Muscle layer of colon (tissue), 2 donors: ENCODE measurements at regions not wholly inside any gene's neighbourhood (a gene's known extent, or its start where the extent isn't known, plus 50 kb on each side); places are given as distances from the start of the nearest gene placed in this dataset.

ENCODE experiments used
- H3K27ac ChIP-seq: one replicate; pipeline ENCODE4 v1.7.0; 2013; ENCODE audit warnings: low read depth, mild to moderate bottlenecking, low read length, moderate library complexity
- H3K27me3 ChIP-seq, 2 donors: one replicate each; pipeline ENCODE4 v1.7.0; 2013; ENCODE audit warnings: low read length in 2 of 2, mild to moderate bottlenecking in 2 of 2; ENCODE audit not compliant: insufficient read depth in 2 of 2, control insufficient read depth in 1 of 2
- H3K36me3 ChIP-seq: one replicate; pipeline ENCODE4 v1.7.0; 2013; ENCODE audit warnings: mild to moderate bottlenecking, low read length; ENCODE audit not compliant: insufficient read depth
- H3K4me1 ChIP-seq: one replicate; pipeline ENCODE4 v1.7.0; 2013; ENCODE audit warnings: mild to moderate bottlenecking, low read length; ENCODE audit not compliant: insufficient read depth
- H3K4me3 ChIP-seq, 2 donors: one replicate each; pipeline ENCODE4 v1.7.0; 2013; ENCODE audit warnings: low read length in 2 of 2, low read depth in 1 of 2, mild to moderate bottlenecking in 1 of 2, moderate library complexity in 1 of 2
- H3K9ac ChIP-seq: one replicate; pipeline ENCODE4 v1.7.0; 2013; ENCODE audit warnings: low read length
- H3K9me3 ChIP-seq: one replicate; pipeline ENCODE4 v1.7.0; 2013; ENCODE audit warnings: mild to moderate bottlenecking, low read length
- donor health status: abdominal sarcoma.
- donor health status: Adenocarcinoma of cecum.

- no peaks in the 10 kb centered on the region for H3K9me3 ChIP-seq
- no peaks in the 10 kb centered on the region for H3K27me3 ChIP-seq
- no peaks in the 10 kb centered on the region for H3K4me1 ChIP-seq
- no peak overlapping the region for H3K27ac ChIP-seq
- H3K9ac ChIP-seq = no peak overlapping the region
- no peaks in the 10 kb centered on the region for H3K36me3 ChIP-seq
- H3K4me3 ChIP-seq = no peak overlapping the region
Observed at GRCh38 chr2:4049463-4049862, 346.1 kb downstream of the DCDC2C start.

GRCh38 chr2:4053769-4054493 is 350.6 kb downstream of the DCDC2C start:
- Histone ChIP-seq H3K4me3 (no peak overlapping the region), H3K4me1 (no peaks in the 10 kb centered on the region), H3K27ac (no peak overlapping the region), H3K27me3 (no peaks in the 10 kb centered on the region), H3K9ac (no peak overlapping the region), H3K9me3 (no peaks in the 10 kb centered on the region), H3K36me3 (no peaks in the 10 kb centered on the region)

- Histone ChIP-seq H3K4me1 (no peaks in the 10 kb centered on the region), H3K9ac (no peak overlapping the region), H3K27ac (no peak overlapping the region), H3K9me3 (no peaks in the 10 kb centered on the region), H3K36me3 (no peaks in the 10 kb centered on the region), H3K27me3 (no peaks in the 10 kb centered on the region), H3K4me3 (no peak overlapping the region)
Observed at GRCh38 chr2:4066217-4066616, 362.8 kb downstream of the DCDC2C start.

GRCh38 chr2:4073026-4073569 is 369.7 kb downstream of the DCDC2C start:
- H3K27me3 ChIP-seq = no peaks in the 10 kb centered on the region
- no peak overlapping the region for H3K9ac ChIP-seq
- no peaks in the 10 kb centered on the region for H3K4me1 ChIP-seq
- H3K9me3 ChIP-seq = no peaks in the 10 kb centered on the region
- no peak overlapping the region for H3K4me3 ChIP-seq
- no peak overlapping the region for H3K27ac ChIP-seq
- H3K36me3 ChIP-seq = no peaks in the 10 kb centered on the region

GRCh38 chr2:4077017-4077416 is 373.6 kb downstream of the DCDC2C start:
- Histone ChIP-seq H3K36me3 (no peaks in the 10 kb centered on the region), H3K27me3 (no peaks in the 10 kb centered on the region), H3K4me1 (no peaks in the 10 kb centered on the region), H3K9me3 (no peaks in the 10 kb centered on the region), H3K27ac (no peak overlapping the region), H3K9ac (no peak overlapping the region), H3K4me3 (no peak overlapping the region)

- Histone ChIP-seq H3K36me3 (no peaks in the 10 kb centered on the region), H3K4me1 (no peaks in the 10 kb centered on the region)
Observed at GRCh38 chr2:4085186-4085585, 381.8 kb downstream of the DCDC2C start.

GRCh38 chr2:4090668-4091630 is 387.6 kb downstream of the DCDC2C start:
- no peak overlapping the region for H3K9ac ChIP-seq
- no peaks in the 10 kb centered on the region for H3K9me3 ChIP-seq
- no peaks in the 10 kb centered on the region for H3K36me3 ChIP-seq
- no peaks in the 10 kb centered on the region for H3K27me3 ChIP-seq
- H3K4me1 ChIP-seq = no peaks in the 10 kb centered on the region
- H3K27ac ChIP-seq = no peak overlapping the region
- no peak overlapping the region for H3K4me3 ChIP-seq

More at GRCh38 chr2:4085186-4085585, 381.8 kb downstream of the DCDC2C start:
- H3K27ac ChIP-seq = no peak overlapping the region
- H3K4me3 ChIP-seq = no peak overlapping the region
- no peaks in the 10 kb centered on the region for H3K9me3 ChIP-seq
- H3K9ac ChIP-seq = no peak overlapping the region
- no peaks in the 10 kb centered on the region for H3K27me3 ChIP-seq

- Histone ChIP-seq H3K36me3 (no peaks in the 10 kb centered on the region), H3K9me3 (no peaks in the 10 kb centered on the region), H3K9ac (no peak overlapping the region), H3K27me3 (no peaks in the 10 kb centered on the region), H3K27ac (no peak overlapping the region), H3K4me3 (no peak overlapping the region), H3K4me1 (no peaks in the 10 kb centered on the region)
Observed at GRCh38 chr2:4091869-4092268, 388.5 kb downstream of the DCDC2C start.

- no peaks in the 10 kb centered on the region for H3K36me3 ChIP-seq
- no peak overlapping the region for H3K4me3 ChIP-seq
- H3K9me3 ChIP-seq = no peaks in the 10 kb centered on the region
- no peak overlapping the region for H3K27ac ChIP-seq
- H3K27me3 ChIP-seq = no peaks in the 10 kb centered on the region
- H3K9ac ChIP-seq = no peak overlapping the region
- no peaks in the 10 kb centered on the region for H3K4me1 ChIP-seq
Observed at GRCh38 chr2:4094743-4095142, 391.4 kb downstream of the DCDC2C start.

GRCh38 chr2:4096978-4097766 is 393.8 kb downstream of the DCDC2C start:
- Histone ChIP-seq H3K9ac (no peak overlapping the region), H3K4me3 (no peak overlapping the region), H3K36me3 (no peaks in the 10 kb centered on the region), H3K27ac (no peak overlapping the region), H3K4me1 (no peaks in the 10 kb centered on the region), H3K27me3 (no peaks in the 10 kb centered on the region), H3K9me3 (no peaks in the 10 kb centered on the region)

- H3K4me1 ChIP-seq = no peaks in the 10 kb centered on the region
- H3K4me3 ChIP-seq = no peak overlapping the region
- no peaks in the 10 kb centered on the region for H3K9me3 ChIP-seq
- no peaks in the 10 kb centered on the region for H3K27me3 ChIP-seq
- no peak overlapping the region for H3K27ac ChIP-seq
- no peaks in the 10 kb centered on the region for H3K36me3 ChIP-seq
- H3K9ac ChIP-seq = no peak overlapping the region
Observed at GRCh38 chr2:4098137-4098536, 394.8 kb downstream of the DCDC2C start.
